ENCODE measurements at regions not wholly inside any gene's neighbourhood (a gene's known extent, or its start where the extent isn't known, plus 50 kb on each side); places are given as distances from the start of the nearest gene placed in this dataset.

DNA sequence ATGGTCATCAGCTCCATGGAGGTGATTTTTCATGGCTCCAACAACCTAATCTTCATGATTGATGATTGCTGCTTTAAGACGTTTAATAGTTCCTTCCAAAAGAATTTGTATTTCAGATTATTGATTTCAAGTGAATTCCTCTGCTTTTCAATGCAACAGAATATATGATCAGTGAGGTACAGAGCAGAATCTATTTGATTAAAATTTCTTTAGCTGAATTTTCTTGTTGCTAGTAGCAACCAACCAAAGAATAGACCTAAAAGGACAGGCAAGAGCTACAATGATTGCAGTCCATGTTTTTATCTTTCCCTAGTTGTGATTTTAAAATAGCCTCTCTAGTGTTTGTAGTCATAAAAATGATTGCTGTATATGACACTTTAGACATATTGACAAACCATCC lies 76.8 kb upstream of the SCEL start:
- TF ChIP-seq EZH2phosphoT487 (IDR thresholded peaks at IDR 0.05; ENCODE audit: insufficient read depth, low read depth) (no peak), EZH2 (IDR thresholded peaks at IDR 0.05; ENCODE audit: insufficient read depth, poor library complexity, severe bottlenecking) (no peak)

Data from GM23248 (cell line).